ENCODE measurements at regions not wholly inside any gene's neighbourhood (a gene's known extent, or its start where the extent isn't known, plus 50 kb on each side); places are given as distances from the start of the nearest gene placed in this dataset.

GRCh38 chr6:120103618-120104017, 754.1 kb upstream of the MAN1A1 start:
- Mint-ChIP-seq H3K9me3 (peaks cover 1% of the 10 kb centered on the region), H3K27me3 (no peaks in the 10 kb centered on the region), H3K4me3 (no peak overlapping the region), H3K27ac (no peak overlapping the region), H3K36me3 (no peaks in the 10 kb centered on the region), H3K4me1 (no peaks in the 10 kb centered on the region)
- no peak for ATAC-seq (ENCODE audit: low read depth)
- DNase-seq (ENCODE audit: low spot score in 2 of 2) = no peak

- Mint-ChIP-seq H3K27ac (no peak overlapping the region), H3K4me3 (no peak overlapping the region), H3K36me3 (no peaks in the 10 kb centered on the region), H3K9me3 (peaks cover 1% of the 10 kb centered on the region), H3K4me1 (peaks cover 2% of the 10 kb centered on the region), H3K27me3 (no peaks in the 10 kb centered on the region)
- DNase-seq (ENCODE audit: low spot score in 2 of 2) (no peak), ATAC-seq (ENCODE audit: low read depth) (no peak)
Observed at GRCh38 chr6:120096696-120097260, 747.2 kb upstream of the MAN1A1 start.

GRCh38 chr6:120083186-120083585, 733.6 kb upstream of the MAN1A1 start:
- no peak overlapping the region for H3K4me3 Mint-ChIP-seq
- no peaks in the 10 kb centered on the region for H3K9me3 Mint-ChIP-seq
- no peak overlapping the region for H3K27ac Mint-ChIP-seq
- ATAC-seq (ENCODE audit: low read depth) (peak; percentile 52), DNase-seq (ENCODE audit: low spot score in 2 of 2) (no peak)
- H3K4me1 Mint-ChIP-seq = no peaks in the 10 kb centered on the region
- no peaks in the 10 kb centered on the region for H3K36me3 Mint-ChIP-seq
- no peaks in the 10 kb centered on the region for H3K27me3 Mint-ChIP-seq

- Mint-ChIP-seq H3K27ac (no peak overlapping the region), H3K4me1 (no peaks in the 10 kb centered on the region), H3K27me3 (no peaks in the 10 kb centered on the region), H3K9me3 (no peaks in the 10 kb centered on the region), H3K36me3 (no peaks in the 10 kb centered on the region), H3K4me3 (no peak overlapping the region)
- ATAC-seq (ENCODE audit: low read depth) (no peak), DNase-seq (ENCODE audit: low spot score in 2 of 2) (no peak)
Observed at GRCh38 chr6:120077489-120077888, 727.9 kb upstream of the MAN1A1 start.

GRCh38 chr6:120058410-120058809, 708.8 kb upstream of the MAN1A1 start:
- Mint-ChIP-seq H3K27ac (no peak overlapping the region), H3K4me1 (no peaks in the 10 kb centered on the region), H3K4me3 (no peak overlapping the region), H3K27me3 (no peaks in the 10 kb centered on the region), H3K9me3 (peaks cover 13% of the 10 kb centered on the region), H3K36me3 (no peaks in the 10 kb centered on the region)
- ATAC-seq (ENCODE audit: low read depth) (no peak), DNase-seq (ENCODE audit: low spot score in 2 of 2) (no peak)

- H3K4me3 Mint-ChIP-seq = no peak overlapping the region
- no peaks in the 10 kb centered on the region for H3K36me3 Mint-ChIP-seq
- DNase-seq (ENCODE audit: low spot score in 2 of 2) = no peak
- no peak for ATAC-seq (ENCODE audit: low read depth)
- H3K27me3 Mint-ChIP-seq = no peaks in the 10 kb centered on the region
- H3K4me1 Mint-ChIP-seq = no peaks in the 10 kb centered on the region
- H3K9me3 Mint-ChIP-seq = peaks cover 10% of the 10 kb centered on the region
- H3K27ac Mint-ChIP-seq = no peak overlapping the region
Observed at GRCh38 chr6:120056085-120056484, 706.5 kb upstream of the MAN1A1 start.

- no peak for DNase-seq (ENCODE audit: low spot score in 2 of 2)
- ATAC-seq (ENCODE audit: low read depth) = no peak
- Mint-ChIP-seq H3K27me3 (no peaks in the 10 kb centered on the region), H3K36me3 (no peaks in the 10 kb centered on the region), H3K9me3 (peaks cover 7% of the 10 kb centered on the region), H3K27ac (no peak overlapping the region), H3K4me1 (no peaks in the 10 kb centered on the region), H3K4me3 (no peak overlapping the region)
Observed at GRCh38 chr6:120055071-120055470, 705.5 kb upstream of the MAN1A1 start.

GRCh38 chr6:120039664-120040063, 690.1 kb upstream of the MAN1A1 start:
- Mint-ChIP-seq H3K9me3 (no peaks in the 10 kb centered on the region), H3K36me3 (no peaks in the 10 kb centered on the region), H3K27me3 (no peaks in the 10 kb centered on the region), H3K4me3 (no peak overlapping the region), H3K4me1 (no peaks in the 10 kb centered on the region), H3K27ac (no peak overlapping the region)
- DNase-seq (ENCODE audit: low spot score in 2 of 2) (no peak), ATAC-seq (ENCODE audit: low read depth) (no peak)

- ATAC-seq (ENCODE audit: low read depth) = no peak
- Mint-ChIP-seq H3K9me3 (no peaks in the 10 kb centered on the region), H3K36me3 (no peaks in the 10 kb centered on the region), H3K4me1 (no peaks in the 10 kb centered on the region), H3K4me3 (no peak overlapping the region), H3K27ac (no peak overlapping the region), H3K27me3 (no peaks in the 10 kb centered on the region)
- DNase-seq (ENCODE audit: low spot score in 2 of 2) = no peak
Observed at GRCh38 chr6:120031837-120032236, 682.3 kb upstream of the MAN1A1 start.

GRCh38 chr6:120026791-120027190, 677.2 kb upstream of the MAN1A1 start:
- no peaks in the 10 kb centered on the region for H3K4me1 Mint-ChIP-seq
- H3K9me3 Mint-ChIP-seq = no peaks in the 10 kb centered on the region
- H3K4me3 Mint-ChIP-seq = no peak overlapping the region
- no peaks in the 10 kb centered on the region for H3K27me3 Mint-ChIP-seq
- ATAC-seq (ENCODE audit: low read depth) (no peak), DNase-seq (ENCODE audit: low spot score in 2 of 2) (no peak)
- H3K27ac Mint-ChIP-seq = no peak overlapping the region
- H3K36me3 Mint-ChIP-seq = no peaks in the 10 kb centered on the region

- no peak for DNase-seq (ENCODE audit: low spot score in 2 of 2)
- no peak for ATAC-seq (ENCODE audit: low read depth)
- peaks cover 4% of the 10 kb centered on the region for H3K9me3 Mint-ChIP-seq
- no peak overlapping the region for H3K4me3 Mint-ChIP-seq
- no peaks in the 10 kb centered on the region for H3K27me3 Mint-ChIP-seq
- H3K36me3 Mint-ChIP-seq = no peaks in the 10 kb centered on the region
- no peak overlapping the region for H3K27ac Mint-ChIP-seq
- no peaks in the 10 kb centered on the region for H3K4me1 Mint-ChIP-seq
Observed at GRCh38 chr6:120010075-120010474, 660.5 kb upstream of the MAN1A1 start.

GRCh38 chr6:120005292-120005976, 655.9 kb upstream of the MAN1A1 start:
- Mint-ChIP-seq H3K4me3 (peak overlapping the region; percentile 14), H3K9me3 (peaks cover 4% of the 10 kb centered on the region), H3K4me1 (no peaks in the 10 kb centered on the region), H3K36me3 (no peaks in the 10 kb centered on the region), H3K27ac (no peak overlapping the region), H3K27me3 (no peaks in the 10 kb centered on the region)
- DNase-seq (ENCODE audit: low spot score in 2 of 2) (no peak), ATAC-seq (ENCODE audit: low read depth) (no peak)

- no peak overlapping the region for H3K27ac Mint-ChIP-seq
- no peaks in the 10 kb centered on the region for H3K9me3 Mint-ChIP-seq
- H3K27me3 Mint-ChIP-seq = no peaks in the 10 kb centered on the region
- H3K4me1 Mint-ChIP-seq = peaks cover 2% of the 10 kb centered on the region
- DNase-seq (ENCODE audit: low spot score in 2 of 2) (no peak), ATAC-seq (ENCODE audit: low read depth) (no peak)
- no peak overlapping the region for H3K4me3 Mint-ChIP-seq
- H3K36me3 Mint-ChIP-seq = no peaks in the 10 kb centered on the region
Observed at GRCh38 chr6:119986934-119987549, 637.5 kb upstream of the MAN1A1 start.

- Mint-ChIP-seq H3K4me3 (no peak overlapping the region), H3K27ac (no peak overlapping the region), H3K27me3 (no peaks in the 10 kb centered on the region), H3K4me1 (peaks cover 2% of the 10 kb centered on the region), H3K9me3 (no peaks in the 10 kb centered on the region), H3K36me3 (no peaks in the 10 kb centered on the region)
- no peak for DNase-seq (ENCODE audit: low spot score in 2 of 2)
- no peak for ATAC-seq (ENCODE audit: low read depth)
Observed at GRCh38 chr6:119985952-119986736, 636.6 kb upstream of the MAN1A1 start.

Data from memory B cell (primary cell).